Liver (tissue), 3 donors: ENCODE measurements at regions not wholly inside any gene's neighbourhood (a gene's known extent, or its start where the extent isn't known, plus 50 kb on each side); places are given as distances from the start of the nearest gene placed in this dataset.
"Not testable (repeated sequence)": the region's sequence is repeated elsewhere in the genome, so short reads cannot be mapped to it uniquely, and the experiment has no call there.

Experiments used
- FOXA1 ChIP-seq: IDR thresholded peaks from 2 replicates; pipeline ENCODE4 v1.6.1; 2016; ENCODE audit warnings: antibody characterized with exemption
- GABPA ChIP-seq, 2 donors: IDR thresholded peaks in 1 of 2; conservative IDR thresholded peaks in 1 of 2; 2 replicates each; pipeline ENCODE4 v1.6.1; 2016; ENCODE audit warnings: antibody characterized with exemption in 2 of 2, mild to moderate bottlenecking in 1 of 2, moderate library complexity in 1 of 2
- RAD21 ChIP-seq, 2 donors: IDR thresholded peaks; 2 replicates each; pipeline ENCODE4 v1.6.1; 2016; ENCODE audit warnings: antibody characterized with exemption in 2 of 2, mild to moderate bottlenecking in 2 of 2
- TAF1 ChIP-seq: conservative IDR thresholded peaks from 2 replicates; pipeline ENCODE4 v1.6.1; 2016; ENCODE audit warnings: antibody characterized with exemption, mild to moderate bottlenecking
- TF ChIP-seq, protein P1 (sequence below): fragments of 150-350 bp; IDR thresholded peaks from 2 replicates; pipeline ENCODE4 v1.5.1; 2017; ENCODE audit warnings: improper control_type of control experiment, low read depth, low read length; ENCODE audit not compliant: missing input control
- donor health status: healthy.
- donor health status: healthy.

DNA sequence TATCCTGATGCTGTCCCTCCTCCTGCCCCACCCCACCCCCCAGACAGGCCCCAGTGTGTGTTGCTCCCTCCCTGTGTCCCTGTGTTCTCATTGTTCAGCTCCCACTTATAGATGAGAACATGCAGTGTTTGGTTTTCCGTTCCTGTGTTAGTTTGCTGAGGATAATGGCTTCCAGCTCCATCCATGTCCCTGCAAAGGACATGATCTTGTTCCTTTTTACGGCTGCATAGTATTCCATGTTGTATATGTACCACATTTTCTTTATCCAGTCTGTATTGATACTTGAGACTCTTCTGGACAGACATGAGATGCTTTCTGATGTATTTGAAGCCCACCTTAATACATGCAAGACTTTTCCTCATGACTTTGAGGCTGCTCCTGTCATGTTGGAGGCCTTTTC lies 91.8 kb upstream of the USP9X start:
- not testable (repeated sequence) for TF ChIP-seq RAD21 (IDR thresholded peaks at IDR 0.05); GABPA (IDR thresholded peaks at IDR 0.05 in 1 of 2, conservative IDR thresholded peaks at IDR 0.05 in 1 of 2); TAF1; FOXA1
- TF ChIP-seq, protein P1, sequence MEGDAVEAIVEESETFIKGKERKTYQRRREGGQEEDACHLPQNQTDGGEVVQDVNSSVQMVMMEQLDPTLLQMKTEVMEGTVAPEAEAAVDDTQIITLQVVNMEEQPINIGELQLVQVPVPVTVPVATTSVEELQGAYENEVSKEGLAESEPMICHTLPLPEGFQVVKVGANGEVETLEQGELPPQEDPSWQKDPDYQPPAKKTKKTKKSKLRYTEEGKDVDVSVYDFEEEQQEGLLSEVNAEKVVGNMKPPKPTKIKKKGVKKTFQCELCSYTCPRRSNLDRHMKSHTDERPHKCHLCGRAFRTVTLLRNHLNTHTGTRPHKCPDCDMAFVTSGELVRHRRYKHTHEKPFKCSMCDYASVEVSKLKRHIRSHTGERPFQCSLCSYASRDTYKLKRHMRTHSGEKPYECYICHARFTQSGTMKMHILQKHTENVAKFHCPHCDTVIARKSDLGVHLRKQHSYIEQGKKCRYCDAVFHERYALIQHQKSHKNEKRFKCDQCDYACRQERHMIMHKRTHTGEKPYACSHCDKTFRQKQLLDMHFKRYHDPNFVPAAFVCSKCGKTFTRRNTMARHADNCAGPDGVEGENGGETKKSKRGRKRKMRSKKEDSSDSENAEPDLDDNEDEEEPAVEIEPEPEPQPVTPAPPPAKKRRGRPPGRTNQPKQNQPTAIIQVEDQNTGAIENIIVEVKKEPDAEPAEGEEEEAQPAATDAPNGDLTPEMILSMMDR: not testable (repeated sequence)
